Neutrophil (primary cell): ENCODE measurements at regions not wholly inside any gene's neighbourhood (a gene's known extent, or its start where the extent isn't known, plus 50 kb on each side); places are given as distances from the start of the nearest gene placed in this dataset.
"Not testable (repeated sequence)": the region's sequence is repeated elsewhere in the genome, so short reads cannot be mapped to it uniquely, and the experiment has no call there.

Experiments
- H3K27ac ChIP-seq: fragments of 200-600 bp; sonication (generic); 2 replicates; pipeline ENCODE4 v1.5.1; 2016; ENCODE audit warnings: mild to moderate bottlenecking, moderate library complexity
- H3K27me3 ChIP-seq: fragments of 200-600 bp; sonication (generic); 2 replicates; pipeline ENCODE4 v1.6.0; 2016; ENCODE audit warnings: mild to moderate bottlenecking
- H3K36me3 ChIP-seq: fragments of 200-600 bp; sonication (generic); 2 replicates; pipeline ENCODE4 v1.5.1; 2017
- H3K4me1 ChIP-seq, 2 experiments: fragments of 200-600 bp in 1 of 2; sonication (generic) in 1 of 2; 1 replicate in 1 of 2; 2 replicates in 1 of 2; pipeline versions ENCODE4 v1.5.1 to v1.6.1; 2013 to 2016; ENCODE audit warnings: low read depth in 1 of 2, low read length in 1 of 2, mild to moderate bottlenecking in 1 of 2, moderate library complexity in 1 of 2; ENCODE audit not compliant: control insufficient read depth in 1 of 2, insufficient read depth in 1 of 2
- H3K4me3 ChIP-seq, 2 experiments: fragments of 200-600 bp in 1 of 2; sonication (generic) in 1 of 2; 1 replicate in 1 of 2; 2 replicates in 1 of 2; pipeline ENCODE4 v1.5.1; 2013 to 2016; ENCODE audit warnings: low read depth in 1 of 2, low read length in 1 of 2, mild to moderate bottlenecking in 1 of 2, moderate library complexity in 1 of 2
- H3K9me3 ChIP-seq: fragments of 200-600 bp; sonication (generic); 2 replicates; pipeline ENCODE4 v1.5.1; 2016
- CTCF ChIP-seq: fragments of 200-600 bp; sonication (generic); IDR thresholded peaks from 2 replicates; pipeline ENCODE4 v1.5.1; 2016; ENCODE audit warnings: antibody characterized with exemption

GRCh38 chr7:67343572-67343971, 346.9 kb downstream of the TYW1 start:
- H3K4me3 ChIP-seq, result no peak overlapping the region
- H3K4me1 ChIP-seq, result no peaks in the 10 kb centered on the region
- no peaks in the 10 kb centered on the region for H3K27me3 ChIP-seq
- H3K27ac ChIP-seq, result no peak overlapping the region
- no peaks in the 10 kb centered on the region for H3K9me3 ChIP-seq
- H3K36me3 ChIP-seq, result peaks cover 6% of the 10 kb centered on the region
- TF ChIP-seq CTCF, result no peak

- Histone ChIP-seq H3K4me1 (no peaks in the 10 kb centered on the region), H3K27me3 (no peaks in the 10 kb centered on the region), H3K9me3 (no peaks in the 10 kb centered on the region), H3K27ac (no peak overlapping the region), H3K4me3 (no peak overlapping the region), H3K36me3 (peaks cover 4% of the 10 kb centered on the region)
- no peak for TF ChIP-seq CTCF
Observed at GRCh38 chr7:67344481-67345193, 348.0 kb downstream of the TYW1 start.

- no peaks in the 10 kb centered on the region for H3K9me3 ChIP-seq
- H3K36me3 ChIP-seq, result no peaks in the 10 kb centered on the region
- H3K4me1 ChIP-seq, result no peaks in the 10 kb centered on the region
- no peak overlapping the region for H3K27ac ChIP-seq
- H3K4me3 ChIP-seq, result no peak overlapping the region
- TF ChIP-seq CTCF, result no peak
- no peaks in the 10 kb centered on the region for H3K27me3 ChIP-seq
Observed at GRCh38 chr7:67346126-67346525, 349.5 kb downstream of the TYW1 start.

GRCh38 chr7:67346876-67347275, 350.2 kb downstream of the TYW1 start:
- no peak for TF ChIP-seq CTCF
- H3K4me1 ChIP-seq, result no peaks in the 10 kb centered on the region

GRCh38 chr7:67348171-67348570, 351.5 kb downstream of the TYW1 start:
- no peaks in the 10 kb centered on the region for H3K36me3 ChIP-seq
- no peaks in the 10 kb centered on the region for H3K4me1 ChIP-seq
- no peak for TF ChIP-seq CTCF
- no peaks in the 10 kb centered on the region for H3K27me3 ChIP-seq
- H3K4me3 ChIP-seq, result no peak overlapping the region
- H3K27ac ChIP-seq, result no peak overlapping the region
- H3K9me3 ChIP-seq, result no peaks in the 10 kb centered on the region

More at GRCh38 chr7:67346876-67347275, 350.2 kb downstream of the TYW1 start:
- H3K9me3 ChIP-seq, result no peaks in the 10 kb centered on the region
- H3K36me3 ChIP-seq, result no peaks in the 10 kb centered on the region
- H3K4me3 ChIP-seq, result no peak overlapping the region
- no peaks in the 10 kb centered on the region for H3K27me3 ChIP-seq
- H3K27ac ChIP-seq, result no peak overlapping the region

- not testable (repeated sequence) for H3K4me1 ChIP-seq, H3K4me3 ChIP-seq, H3K27me3 ChIP-seq, H3K36me3 ChIP-seq, H3K27ac ChIP-seq
- H3K9me3 ChIP-seq, result peaks cover 13% of the 10 kb centered on the region
Observed at GRCh38 chr7:67357653-67358052, 361.0 kb downstream of the TYW1 start.

- not testable (repeated sequence) for H3K4me3 ChIP-seq, H3K36me3 ChIP-seq, H3K4me1 ChIP-seq, H3K27ac ChIP-seq, H3K27me3 ChIP-seq
- H3K9me3 ChIP-seq, result peaks cover 13% of the 10 kb centered on the region
Observed at GRCh38 chr7:67358316-67358715, 361.7 kb downstream of the TYW1 start.

- H3K4me3 ChIP-seq, H3K36me3 ChIP-seq, H3K4me1 ChIP-seq, H3K27me3 ChIP-seq, H3K27ac ChIP-seq: not testable (repeated sequence)
- peaks cover 13% of the 10 kb centered on the region for H3K9me3 ChIP-seq
Observed at GRCh38 chr7:67358738-67359137, 362.1 kb downstream of the TYW1 start.
